ENCODE measurements at regions not wholly inside any gene's neighbourhood (a gene's known extent, or its start where the extent isn't known, plus 50 kb on each side); places are given as distances from the start of the nearest gene placed in this dataset.
A peak's percentile ranks its signal among the peaks of the same experiment; 100 is the strongest.

DNA sequence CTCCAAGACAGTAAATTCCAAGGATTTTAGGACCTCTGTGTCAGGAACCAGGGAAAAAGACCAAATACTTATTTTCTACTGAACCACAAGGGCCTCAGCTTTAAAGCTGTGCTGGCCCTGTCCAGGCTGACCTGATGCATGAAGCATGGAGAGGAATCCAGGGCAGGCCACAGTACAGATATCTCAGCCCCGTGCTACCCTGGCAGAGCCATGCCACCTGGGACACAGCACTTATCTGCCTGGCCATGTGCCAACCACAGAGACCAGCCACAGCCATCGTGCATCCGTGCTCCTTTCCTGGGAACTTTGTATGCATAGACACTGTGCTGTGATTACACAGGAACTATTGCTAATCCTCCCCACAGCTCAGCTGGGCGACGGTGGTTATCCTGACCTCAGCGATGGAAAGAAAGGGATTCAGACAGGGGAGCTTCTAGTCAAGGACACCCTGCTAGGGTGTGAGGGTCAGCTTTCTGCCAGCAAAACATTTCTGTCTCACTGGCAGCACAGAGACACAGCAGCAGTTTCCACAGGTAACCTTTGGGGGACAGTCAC is 687.4 kb upstream of the ID2 start:
- H3K27me3 ChIP-seq: no peaks in the 10 kb centered on the region
- intact Hi-C loops (cut with DNase I): no loop called here
- H3K27ac ChIP-seq: peak overlapping the region in 1 of 4 donors; percentile 34
- WGBS, 2 donors: 32 to 56% methylated on average over 6 of the region's 6 CpGs
- no peaks in the 10 kb centered on the region for H3K36me3 ChIP-seq
- H3K4me3 ChIP-seq: no peak overlapping the region
- no peak for TF ChIP-seq CTCF (IDR thresholded peaks at IDR 0.05)
- TF ChIP-seq EP300 (IDR thresholded peaks at IDR 0.05): no peak
- TF ChIP-seq POLR2A (IDR thresholded peaks at IDR 0.05): no peak
- H3K9me3 ChIP-seq: no peaks in the 10 kb centered on the region
- DNase-seq: no peak
- peaks cover 0 to 48% (median 9%) of the 10 kb centered on the region in 4 donors for H3K4me1 ChIP-seq

DNA sequence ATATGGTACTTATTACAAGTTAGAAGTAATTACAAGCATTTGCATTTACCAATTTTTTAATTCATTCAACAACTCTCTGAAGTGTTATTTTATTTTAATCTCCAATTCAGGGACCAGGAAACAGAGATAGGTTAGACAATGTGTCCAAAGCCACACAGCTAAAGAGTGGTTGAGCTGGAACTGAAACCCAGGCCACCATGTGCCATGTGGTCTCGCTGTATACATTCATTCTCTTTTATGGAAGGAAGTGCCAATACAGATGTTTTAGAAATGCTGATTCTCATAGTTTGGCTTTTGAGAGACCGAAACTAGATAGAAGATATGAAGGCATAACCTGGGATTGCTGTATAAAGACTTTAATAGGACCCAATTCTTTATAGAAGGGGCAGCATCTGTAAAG is 684.6 kb upstream of the ID2 start:
- no peak for DNase-seq
- Histone ChIP-seq H3K4me3 (no peak overlapping the region), H3K4me1 (peaks cover 0 to 27% (median 9%) of the 10 kb centered on the region in 4 donors), H3K27ac (no peak overlapping the region), H3K36me3 (no peaks in the 10 kb centered on the region), H3K27me3 (no peaks in the 10 kb centered on the region), H3K9me3 (no peaks in the 10 kb centered on the region)
- intact Hi-C loops (cut with DNase I): no loop called here
- WGBS, 2 donors: 79 to 89% methylated on average over 2 of the region's 2 CpGs
- no peak for TF ChIP-seq POLR2A (IDR thresholded peaks at IDR 0.05)

GRCh38 chr2:7999683-8000476 is 682.0 kb upstream of the ID2 start:
- no peak overlapping the region for H3K4me3 ChIP-seq
- H3K27ac ChIP-seq: no peak overlapping the region
- H3K27me3 ChIP-seq: no peaks in the 10 kb centered on the region
- intact Hi-C loops (cut with DNase I): loop anchor here (5.0 to 10.0 kb wide), 5 partner anchors 162 to 677 kb away; no protein-coding TSS in a partner anchor
- no peak for TF ChIP-seq POLR2AphosphoS5 (IDR thresholded peaks at IDR 0.05)
- TF ChIP-seq EP300 (IDR thresholded peaks at IDR 0.05): no peak
- TF ChIP-seq POLR2A (IDR thresholded peaks at IDR 0.05): no peak
- no peak for TF ChIP-seq CTCF (IDR thresholded peaks at IDR 0.05)
- no peak for DNase-seq
- peaks cover 0 to 20% (median 13%) of the 10 kb centered on the region in 4 donors for H3K4me1 ChIP-seq
- 85 to 88% methylated on average over 11 of the region's 11 CpGs for WGBS, 2 donors
- no peaks in the 10 kb centered on the region for H3K36me3 ChIP-seq
- no peaks in the 10 kb centered on the region for H3K9me3 ChIP-seq

- Histone ChIP-seq H3K4me3 (no peak overlapping the region), H3K27ac (no peak overlapping the region), H3K27me3 (no peaks in the 10 kb centered on the region), H3K36me3 (no peaks in the 10 kb centered on the region), H3K9me3 (no peaks in the 10 kb centered on the region), H3K4me1 (peaks cover 0 to 18% (median 14%) of the 10 kb centered on the region in 4 donors)
- TF ChIP-seq EP300 (IDR thresholded peaks at IDR 0.05): no peak
- no peak for TF ChIP-seq POLR2A (IDR thresholded peaks at IDR 0.05)
- no peak for TF ChIP-seq POLR2AphosphoS5 (IDR thresholded peaks at IDR 0.05)
- TF ChIP-seq CTCF (IDR thresholded peaks at IDR 0.05): no peak
- no peak for DNase-seq
- intact Hi-C loops (cut with DNase I): loop anchor here (5.0 to 10.0 kb wide), 5 partner anchors 161 to 676 kb away; no protein-coding TSS in a partner anchor
- 87 to 89% methylated on average over 1 of the region's 1 CpG for WGBS, 2 donors
Observed at GRCh38 chr2:8000870-8001269, 681.0 kb upstream of the ID2 start.

DNA sequence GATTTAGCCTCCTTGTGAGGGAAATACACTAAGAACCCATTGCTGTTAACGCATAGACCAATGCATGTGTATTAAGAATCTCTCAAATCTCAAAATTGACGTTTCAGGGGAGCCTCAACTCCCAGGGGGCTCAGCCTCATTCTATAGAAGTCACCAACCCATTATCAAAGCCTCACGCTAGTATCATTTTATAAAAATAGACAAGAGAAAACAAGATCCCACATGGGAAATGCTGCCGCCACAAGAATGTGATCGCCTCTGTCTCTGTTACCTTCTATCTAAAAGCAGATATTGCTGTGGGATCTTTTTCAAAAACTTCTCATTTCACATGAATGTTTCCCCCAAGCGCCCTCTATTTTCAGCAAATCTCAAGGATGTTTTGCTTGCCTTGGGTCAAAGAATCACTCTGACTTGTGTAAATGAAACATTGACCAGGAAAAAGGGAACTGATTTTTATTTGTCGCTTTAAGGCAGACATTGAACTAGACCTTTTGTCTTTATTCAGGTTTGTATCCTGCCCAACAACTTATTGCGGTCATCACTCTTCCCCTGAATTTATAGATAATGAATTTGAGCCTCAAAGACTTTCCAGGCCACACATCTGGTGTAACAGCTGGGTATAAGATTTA is 679.0 kb upstream of the ID2 start:
- no peak for DNase-seq
- H3K4me1 ChIP-seq: peaks cover 0 to 18% (median 14%) of the 10 kb centered on the region in 4 donors
- TF ChIP-seq POLR2AphosphoS5 (IDR thresholded peaks at IDR 0.05) (no peak), POLR2A (IDR thresholded peaks at IDR 0.05) (no peak), EP300 (IDR thresholded peaks at IDR 0.05) (no peak), CTCF (IDR thresholded peaks at IDR 0.05) (no peak)
- no peaks in the 10 kb centered on the region for H3K9me3 ChIP-seq
- H3K36me3 ChIP-seq: no peaks in the 10 kb centered on the region
- WGBS, 2 donors: 82 to 92% methylated on average over 8 of the region's 8 CpGs
- intact Hi-C loops (cut with DNase I): loop anchor here (5.0 to 10.0 kb wide), 5 partner anchors 159 to 674 kb away; no protein-coding TSS in a partner anchor
- peak overlapping the region; percentile 58 to 84 (median 77) for H3K27ac ChIP-seq
- H3K4me3 ChIP-seq: no peak overlapping the region
- H3K27me3 ChIP-seq: no peaks in the 10 kb centered on the region
